Gastroesophageal sphincter (tissue), 3 donors: ENCODE measurements at regions not wholly inside any gene's neighbourhood (a gene's known extent, or its start where the extent isn't known, plus 50 kb on each side); places are given as distances from the start of the nearest gene placed in this dataset.

Experiments
- CTCF ChIP-seq, 4 experiments: fragments of 200-600 bp in 2 of 4; fragments of 450-650 bp in 2 of 4; sonication (generic) in 1 of 4; IDR thresholded peaks; one replicate each; pipeline ENCODE4 v1.5.1; 2017 to 2019; ENCODE audit warnings: antibody characterized with exemption in 4 of 4, mild to moderate bottlenecking in 2 of 4, moderate library complexity in 2 of 4
- POLR2AphosphoS5 ChIP-seq: sonication (generic); formaldehyde crosslinking; IDR thresholded peaks from one replicate; pipeline ENCODE4 v1.6.1; 2017; ENCODE audit warnings: antibody characterized with exemption

- no peak for TF ChIP-seq CTCF (IDR thresholded peaks at IDR 0.05)
- no peak for TF ChIP-seq POLR2AphosphoS5
Measured at GRCh38 chr16:11404603-11405002, 59.3 kb downstream of the RMI2 start.
